GM12878 (cell line): ENCODE measurements at regions not wholly inside any gene's neighbourhood (a gene's known extent, or its start where the extent isn't known, plus 50 kb on each side); places are given as distances from the start of the nearest gene placed in this dataset.

Experiments used
- ATAC-seq: fragments of 200-7000 bp; cut with Tn5 transposase; 3 replicates; pipeline ENCODE4 v1.9.1; 2020; ENCODE audit warnings: mild to moderate bottlenecking, moderate library complexity
- BruUV-seq: library from RNA; stranded (reverse); fragments of 400-500 nt; replicated peaks from 2 replicates; lab custom pipeline; 2021; lab: Mats Ljungman, UMichigan
- CTCF ChIA-PET: fragments of 300-600 bp; sonication (Branson Sonifier 250); formaldehyde crosslinking; extraction: SDS; loops from one replicate; lab custom pipeline; 2021; ENCODE audit warnings: inconsistent platforms; lab: Yijun Ruan, JAX
- POLR2A ChIA-PET: fragments of 350-600 bp; formaldehyde crosslinking; extraction: SDS; loops from one replicate; lab custom pipeline; 2021; ENCODE audit warnings: inconsistent platforms; lab: Charles Lee
- RAD21 ChIA-PET: fragments of 300-600 bp; sonication (Branson Sonifier 250); formaldehyde crosslinking; loops from one replicate; lab custom pipeline; 2023; ENCODE audit warnings: antibody characterized with exemption; ENCODE audit not compliant: unreplicated experiment; lab: Charles Lee
- SMC1A ChIA-PET: fragments of 300-600 bp; sonication (Branson Sonifier 250); formaldehyde crosslinking; loops from one replicate; lab custom pipeline; 2023; ENCODE audit not compliant: unreplicated experiment, uncharacterized antibody; lab: Charles Lee
- DNase-seq: peaks from one replicate; pipeline ENCODE4 v3.0.0-alpha.2; 2011; ENCODE audit warnings: low read depth, low spot score
- FAIRE-seq: peaks from 3 replicates; lab custom pipeline; 2011; peaks lifted over from hg19 to GRCh38; lab: Jason Lieb, UNC
- H2AFZ ChIP-seq: 2 replicates; pipeline ENCODE4 v1.6.0; 2011; ENCODE audit warnings: low read depth, low read length, control low read depth; ENCODE audit not compliant: control insufficient read depth
- H3K27ac ChIP-seq: 2 replicates; pipeline ENCODE4 v1.5.1; 2011; ENCODE audit warnings: control low read depth; ENCODE audit not compliant: control insufficient read depth, insufficient read depth
- H3K27me3 ChIP-seq, 2 experiments: replicated peaks in 1 of 2; 2 replicates each; pipeline versions ENCODE4 v1.6.0 to v1.6.1; 2011; ENCODE audit warnings: low read length in 1 of 2; ENCODE audit not compliant: control insufficient read depth in 2 of 2, insufficient read depth in 2 of 2
- H3K36me3 ChIP-seq, 2 experiments: 2 replicates each; pipeline ENCODE4 v1.5.1; 2011; ENCODE audit warnings: low read length in 1 of 2; ENCODE audit not compliant: control insufficient read depth in 2 of 2, insufficient read depth in 2 of 2
- H3K4me1 ChIP-seq: 2 replicates; pipeline ENCODE4 v1.6.1; 2011; ENCODE audit warnings: mild to moderate bottlenecking, low read length, moderate library complexity, mixed read lengths; ENCODE audit not compliant: control insufficient read depth, insufficient read depth
- H3K4me2 ChIP-seq: 2 replicates; pipeline ENCODE4 v1.6.0; 2011; ENCODE audit warnings: control low read depth; ENCODE audit not compliant: control insufficient read depth, insufficient read depth
- H3K4me3 ChIP-seq: fragments of 200-600 bp; sonication (generic); 2 replicates; pipeline ENCODE4 v1.5.1; 2016
- H3K79me2 ChIP-seq: 2 replicates; pipeline ENCODE4 v1.6.0; 2011; ENCODE audit warnings: low read length; ENCODE audit not compliant: control insufficient read depth, insufficient read depth
- H3K9ac ChIP-seq: 2 replicates; pipeline ENCODE4 v1.8.0; 2011; ENCODE audit warnings: low read length, control low read depth, mixed read lengths; ENCODE audit not compliant: control insufficient read depth, insufficient read depth
- H3K9me3 ChIP-seq: replicated peaks from 3 replicates; pipeline ENCODE4 v1.5.1; 2011; ENCODE audit warnings: mild to moderate bottlenecking, low read length; ENCODE audit not compliant: control insufficient read depth, insufficient read depth
- H4K20me1 ChIP-seq: 2 replicates; pipeline ENCODE4 v1.6.0; 2011; ENCODE audit not compliant: control insufficient read depth, insufficient read depth
- ATF2 ChIP-seq: IDR thresholded peaks from 2 replicates; pipeline ENCODE4 v1.6.1; 2012; ENCODE audit warnings: low read length, inconsistent platforms
- BHLHE40 ChIP-seq, 2 experiments: fragments of 450-650 bp in 1 of 2; IDR thresholded peaks; 2 replicates each; pipeline ENCODE4 v1.6.1; 2011 to 2017; ENCODE audit warnings: low read depth in 2 of 2, borderline replicate concordance in 1 of 2, improper control_type of control experiment in 1 of 2, low read length in 1 of 2, mild to moderate bottlenecking in 1 of 2
- KDM1A ChIP-seq: fragments of 200-600 bp; sonication (generic); IDR thresholded peaks from 2 replicates; pipeline ENCODE4 v1.6.1; 2016; ENCODE audit warnings: borderline replicate concordance
- MYC ChIP-seq: IDR thresholded peaks from 2 replicates; pipeline ENCODE4 v1.6.1; 2011; ENCODE audit warnings: mild to moderate bottlenecking, low read length, moderate library complexity, inconsistent platforms; ENCODE audit not compliant: insufficient read depth, insufficient replicate concordance, insufficient read length, severe bottlenecking
- NFYA ChIP-seq: IDR thresholded peaks from 2 replicates; pipeline ENCODE4 v1.6.1; 2011; ENCODE audit warnings: low read depth, mild to moderate bottlenecking, low read length, improper control_type of control experiment, borderline replicate concordance
- NFYB ChIP-seq: IDR thresholded peaks from 2 replicates; pipeline ENCODE4 v1.6.1; 2011; ENCODE audit warnings: low read depth, mild to moderate bottlenecking, low read length, improper control_type of control experiment, moderate library complexity; ENCODE audit not compliant: insufficient read depth
- POLR2A ChIP-seq: IDR thresholded peaks from 2 replicates; pipeline ENCODE4 v1.6.1; 2011; ENCODE audit warnings: low read depth, mild to moderate bottlenecking, low read length
- POU2F2 ChIP-seq: IDR thresholded peaks from 3 replicates; pipeline ENCODE4 v1.6.1; 2011; ENCODE audit warnings: low read depth, mild to moderate bottlenecking, low read length, borderline replicate concordance
- RFX5 ChIP-seq: IDR thresholded peaks from 2 replicates; pipeline ENCODE4 v1.6.1; 2011; ENCODE audit warnings: low read depth, low read length, improper control_type of control experiment
- SPI1 ChIP-seq: IDR thresholded peaks from 2 replicates; pipeline ENCODE4 v1.6.1; 2011; ENCODE audit warnings: low read depth, mild to moderate bottlenecking, low read length, moderate library complexity, borderline replicate concordance; ENCODE audit not compliant: insufficient read depth
- TAF1 ChIP-seq: IDR thresholded peaks from 2 replicates; pipeline ENCODE4 v1.6.1; 2011; ENCODE audit warnings: mild to moderate bottlenecking, low read depth, low read length, borderline replicate concordance
- TARDBP ChIP-seq: IDR thresholded peaks from 2 replicates; pipeline ENCODE4 v1.6.1; 2016; ENCODE audit warnings: borderline replicate concordance
- TCF7 ChIP-seq: IDR thresholded peaks from 2 replicates; pipeline ENCODE4 v1.6.1; 2014; ENCODE audit warnings: antibody characterized with exemption, borderline replicate concordance
- YY1 ChIP-seq: IDR thresholded peaks from 2 replicates; pipeline ENCODE4 v1.6.1; 2011; ENCODE audit warnings: low read depth, mild to moderate bottlenecking, low read length
- ZNF217 ChIP-seq: fragments of 450-650 bp; IDR thresholded peaks from 2 replicates; pipeline ENCODE4 v1.6.1; 2017; ENCODE audit warnings: antibody characterized with exemption, mild to moderate bottlenecking
- WGBS: methylation state at CpG from one replicate; pipeline ENCODE4 v1.1.6; 2016; ENCODE audit warnings: low lambda C conversion rate; ENCODE audit not compliant: insufficient replicate concordance, insufficient coverage; ENCODE audit errors: missing lambda C conversion rate; 5-methylcytosine and 5-hydroxymethylcytosine counted together
- in situ Hi-C: fragments of 300-500 bp; cut with MboI; formaldehyde crosslinking; loops from 9 replicates; pipeline ENCODE4 v1.14.3; 2018; ENCODE audit warnings: mixed read lengths
- intact Hi-C: fragments of 100-400 bp; cut with micrococcal nuclease; formaldehyde crosslinking; loops from one replicate; pipeline ENCODE4 v1.14.2; 2022; ENCODE audit not compliant: unreplicated experiment
- TF ChIP-seq, protein P1 (sequence below): fragments of 450-650 bp; IDR thresholded peaks from 2 replicates; pipeline ENCODE4 v1.6.1; 2017; ENCODE audit warnings: mild to moderate bottlenecking, moderate library complexity
- TF ChIP-seq, protein P2 (sequence below): IDR thresholded peaks from 2 replicates; pipeline ENCODE4 v1.6.1; 2012; ENCODE audit warnings: low read depth, low read length, improper control_type of control experiment

- Histone ChIP-seq H3K4me1 (no peaks in the 10 kb centered on the region), H3K4me2 (no peak overlapping the region), H3K9ac (no peak overlapping the region), H3K4me3 (no peak overlapping the region), H3K9me3 (no peaks in the 10 kb centered on the region), H4K20me1 (no peaks in the 10 kb centered on the region), H3K27ac (no peak overlapping the region), H2AFZ (no peak overlapping the region), H3K36me3 (no peaks in the 10 kb centered on the region), H3K27me3 (no peaks in the 10 kb centered on the region), H3K79me2 (no peaks in the 10 kb centered on the region)
- ChIA-PET SMC1A (interaction anchor here (1.2 kb wide), 1 partner anchor 13 kb away, joined by 3 read pairs; no protein-coding TSS in a partner anchor), RAD21 (no interaction called here), CTCF (no interaction called here), POLR2A (no interaction called here)
- intact Hi-C loops (no loop called here), in situ Hi-C loops (no loop called here)
- BruUV-seq, result no TSS peak
- ATAC-seq (no peak), DNase-seq (no peak), FAIRE-seq (no peak)
- 43% methylated on average over 8 of the region's 8 CpGs for WGBS
- no peak for TF ChIP-seq POU2F2
- no peak for TF ChIP-seq BHLHE40 (IDR thresholded peaks at IDR 0.05; ENCODE audit: borderline replicate concordance in 1 of 2, low read depth in 2 of 2, low read length in 1 of 2)
- TF ChIP-seq, protein P1, sequence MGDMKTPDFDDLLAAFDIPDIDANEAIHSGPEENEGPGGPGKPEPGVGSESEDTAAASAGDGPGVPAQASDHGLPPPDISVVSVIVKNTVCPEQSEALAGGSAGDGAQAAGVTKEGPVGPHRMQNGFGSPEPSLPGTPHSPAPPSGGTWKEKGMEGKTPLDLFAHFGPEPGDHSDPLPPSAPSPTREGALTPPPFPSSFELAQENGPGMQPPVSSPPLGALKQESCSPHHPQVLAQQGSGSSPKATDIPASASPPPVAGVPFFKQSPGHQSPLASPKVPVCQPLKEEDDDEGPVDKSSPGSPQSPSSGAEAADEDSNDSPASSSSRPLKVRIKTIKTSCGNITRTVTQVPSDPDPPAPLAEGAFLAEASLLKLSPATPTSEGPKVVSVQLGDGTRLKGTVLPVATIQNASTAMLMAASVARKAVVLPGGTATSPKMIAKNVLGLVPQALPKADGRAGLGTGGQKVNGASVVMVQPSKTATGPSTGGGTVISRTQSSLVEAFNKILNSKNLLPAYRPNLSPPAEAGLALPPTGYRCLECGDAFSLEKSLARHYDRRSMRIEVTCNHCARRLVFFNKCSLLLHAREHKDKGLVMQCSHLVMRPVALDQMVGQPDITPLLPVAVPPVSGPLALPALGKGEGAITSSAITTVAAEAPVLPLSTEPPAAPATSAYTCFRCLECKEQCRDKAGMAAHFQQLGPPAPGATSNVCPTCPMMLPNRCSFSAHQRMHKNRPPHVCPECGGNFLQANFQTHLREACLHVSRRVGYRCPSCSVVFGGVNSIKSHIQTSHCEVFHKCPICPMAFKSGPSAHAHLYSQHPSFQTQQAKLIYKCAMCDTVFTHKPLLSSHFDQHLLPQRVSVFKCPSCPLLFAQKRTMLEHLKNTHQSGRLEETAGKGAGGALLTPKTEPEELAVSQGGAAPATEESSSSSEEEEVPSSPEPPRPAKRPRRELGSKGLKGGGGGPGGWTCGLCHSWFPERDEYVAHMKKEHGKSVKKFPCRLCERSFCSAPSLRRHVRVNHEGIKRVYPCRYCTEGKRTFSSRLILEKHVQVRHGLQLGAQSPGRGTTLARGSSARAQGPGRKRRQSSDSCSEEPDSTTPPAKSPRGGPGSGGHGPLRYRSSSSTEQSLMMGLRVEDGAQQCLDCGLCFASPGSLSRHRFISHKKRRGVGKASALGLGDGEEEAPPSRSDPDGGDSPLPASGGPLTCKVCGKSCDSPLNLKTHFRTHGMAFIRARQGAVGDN, result no peak
- no peak for TF ChIP-seq NFYA
- no peak for TF ChIP-seq TAF1
- TF ChIP-seq, protein P2, sequence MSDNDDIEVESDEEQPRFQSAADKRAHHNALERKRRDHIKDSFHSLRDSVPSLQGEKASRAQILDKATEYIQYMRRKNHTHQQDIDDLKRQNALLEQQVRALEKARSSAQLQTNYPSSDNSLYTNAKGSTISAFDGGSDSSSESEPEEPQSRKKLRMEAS, result no peak
- no peak for TF ChIP-seq ZNF217
- no peak for TF ChIP-seq ATF2
- no peak for TF ChIP-seq RFX5
- no peak for TF ChIP-seq POLR2A
- no peak for TF ChIP-seq TCF7
- TF ChIP-seq TARDBP, result no peak
- TF ChIP-seq MYC, result no peak
- no peak for TF ChIP-seq NFYB
- TF ChIP-seq SPI1, result no peak
- no peak for TF ChIP-seq YY1
- no peak for TF ChIP-seq KDM1A
Measured at GRCh38 chr5:175148636-175149172, 295.3 kb downstream of the DRD1 start.
